PC-9 (cell line): ENCODE measurements at regions not wholly inside any gene's neighbourhood (a gene's known extent, or its start where the extent isn't known, plus 50 kb on each side); places are given as distances from the start of the nearest gene placed in this dataset.

Experiments used
- BruUV-seq: library from RNA; stranded (reverse); fragments of 400-500 nt; replicated peaks from 2 replicates; lab custom pipeline; 2021; lab: Mats Ljungman, UMichigan
- CTCF ChIA-PET: fragments of 300-600 bp; sonication (Branson Sonifier 250); formaldehyde crosslinking; loops from one replicate; lab custom pipeline; 2022; ENCODE audit warnings: antibody characterized with exemption; lab: Charles Lee
- POLR2A ChIA-PET: fragments of 300-600 bp; sonication (Branson Sonifier 250); formaldehyde crosslinking; loops from one replicate; lab custom pipeline; 2022; ENCODE audit warnings: antibody characterized with exemption; ENCODE audit not compliant: unreplicated experiment; lab: Charles Lee
- DNase-seq, 2 experiments: peaks; one replicate each; pipeline versions ENCODE4 v3.0.0 to v3.0.0-alpha.2; 2015 to 2022; ENCODE audit warnings: mixed read lengths in 1 of 2
- H2AFZ ChIP-seq: fragments of 200-600 bp; sonication (generic); 2 replicates; pipeline ENCODE4 v1.8.1; 2017; ENCODE audit warnings: antibody characterized with exemption
- H3F3A ChIP-seq: fragments of 200-600 bp; sonication (generic); 2 replicates; pipeline ENCODE4 v1.8.1; 2017; ENCODE audit warnings: antibody characterized with exemption, mild to moderate bottlenecking, low read depth; ENCODE audit not compliant: insufficient read depth
- H3K27ac ChIP-seq: fragments of 200-600 bp; sonication (generic); 2 replicates; pipeline ENCODE4 v1.6.1; 2016; ENCODE audit warnings: mixed run types
- H3K27me3 ChIP-seq: fragments of 200-600 bp; sonication (generic); 2 replicates; pipeline ENCODE4 v1.6.1; 2016; ENCODE audit warnings: low read depth, mixed run types; ENCODE audit not compliant: insufficient read depth
- H3K36me3 ChIP-seq: fragments of 200-600 bp; sonication (generic); 2 replicates; pipeline ENCODE4 v1.6.1; 2016; ENCODE audit warnings: low read depth, mixed run types
- H3K4me1 ChIP-seq: fragments of 200-600 bp; sonication (generic); replicated peaks from 2 replicates; pipeline ENCODE4 v1.6.1; 2016; ENCODE audit warnings: mixed run types; ENCODE audit not compliant: insufficient read depth
- H3K4me2 ChIP-seq: fragments of 200-600 bp; sonication (generic); 2 replicates; pipeline ENCODE4 v1.6.1; 2017; ENCODE audit warnings: mixed run types
- H3K4me3 ChIP-seq: fragments of 200-600 bp; sonication (generic); 2 replicates; pipeline ENCODE4 v1.6.1; 2016; ENCODE audit warnings: mixed run types
- H3K79me2 ChIP-seq: fragments of 200-600 bp; sonication (generic); 2 replicates; pipeline ENCODE4 v1.6.1; 2017; ENCODE audit warnings: low read depth, mixed run types
- H3K9me2 ChIP-seq: fragments of 200-600 bp; sonication (generic); 2 replicates; pipeline ENCODE4 v1.8.1; 2017; ENCODE audit warnings: mild to moderate bottlenecking; ENCODE audit not compliant: insufficient read depth
- H3K9me3 ChIP-seq: fragments of 200-600 bp; sonication (generic); 2 replicates; pipeline ENCODE4 v1.8.1; 2016; ENCODE audit warnings: low read depth; ENCODE audit not compliant: insufficient read depth
- H4K20me1 ChIP-seq: fragments of 200-600 bp; sonication (generic); 2 replicates; pipeline ENCODE4 v1.8.1; 2017; ENCODE audit not compliant: insufficient read depth
- EZH2 ChIP-seq: fragments of 200-600 bp; sonication (generic); IDR thresholded peaks from 2 replicates; pipeline ENCODE4 v1.8.0; 2017; ENCODE audit warnings: antibody characterized with exemption, low read depth
- intact Hi-C: fragments of 100-400 bp; cut with micrococcal nuclease; formaldehyde crosslinking; loops from one replicate; pipeline ENCODE4 v1.10.0; 2022; ENCODE audit not compliant: unreplicated experiment
- TF ChIP-seq, protein P1 (sequence below): fragments of 200-600 bp; sonication (generic); conservative IDR thresholded peaks from 2 replicates; pipeline ENCODE4 v1.6.1; 2017; ENCODE audit warnings: mixed run types, antibody characterized with exemption, mild to moderate bottlenecking, moderate library complexity

DNA sequence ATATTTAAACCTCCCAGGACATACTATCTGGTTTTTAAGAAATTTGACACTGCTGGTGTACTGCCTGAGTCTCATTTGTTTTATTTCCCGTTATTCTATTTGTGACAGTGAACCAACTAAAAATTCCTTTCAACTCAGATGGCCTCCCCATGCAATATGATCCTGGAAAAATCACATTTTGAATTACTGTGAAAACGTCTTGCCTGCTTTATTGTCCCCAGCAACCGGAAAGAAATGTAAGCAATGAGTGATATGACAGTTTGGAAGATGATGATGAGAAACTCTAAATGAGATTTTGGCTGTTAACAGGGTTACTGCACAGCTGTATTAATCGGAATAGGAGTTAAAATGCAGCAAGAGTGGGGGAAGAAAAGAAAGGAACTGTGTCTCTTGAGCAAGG lies 590.7 kb upstream of the CDH5 start:
- no peaks in the 10 kb centered on the region for H4K20me1 ChIP-seq
- TF ChIP-seq, protein P1, sequence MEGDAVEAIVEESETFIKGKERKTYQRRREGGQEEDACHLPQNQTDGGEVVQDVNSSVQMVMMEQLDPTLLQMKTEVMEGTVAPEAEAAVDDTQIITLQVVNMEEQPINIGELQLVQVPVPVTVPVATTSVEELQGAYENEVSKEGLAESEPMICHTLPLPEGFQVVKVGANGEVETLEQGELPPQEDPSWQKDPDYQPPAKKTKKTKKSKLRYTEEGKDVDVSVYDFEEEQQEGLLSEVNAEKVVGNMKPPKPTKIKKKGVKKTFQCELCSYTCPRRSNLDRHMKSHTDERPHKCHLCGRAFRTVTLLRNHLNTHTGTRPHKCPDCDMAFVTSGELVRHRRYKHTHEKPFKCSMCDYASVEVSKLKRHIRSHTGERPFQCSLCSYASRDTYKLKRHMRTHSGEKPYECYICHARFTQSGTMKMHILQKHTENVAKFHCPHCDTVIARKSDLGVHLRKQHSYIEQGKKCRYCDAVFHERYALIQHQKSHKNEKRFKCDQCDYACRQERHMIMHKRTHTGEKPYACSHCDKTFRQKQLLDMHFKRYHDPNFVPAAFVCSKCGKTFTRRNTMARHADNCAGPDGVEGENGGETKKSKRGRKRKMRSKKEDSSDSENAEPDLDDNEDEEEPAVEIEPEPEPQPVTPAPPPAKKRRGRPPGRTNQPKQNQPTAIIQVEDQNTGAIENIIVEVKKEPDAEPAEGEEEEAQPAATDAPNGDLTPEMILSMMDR: no peak
- TF ChIP-seq EZH2: no peak
- no peaks in the 10 kb centered on the region for H3K4me1 ChIP-seq
- H3K36me3 ChIP-seq: no peaks in the 10 kb centered on the region
- no peak for DNase-seq
- H3K4me2 ChIP-seq: no peak overlapping the region
- no peak overlapping the region for H3K4me3 ChIP-seq
- no peaks in the 10 kb centered on the region for H3K9me2 ChIP-seq
- no peaks in the 10 kb centered on the region for H3K79me2 ChIP-seq
- POLR2A ChIA-PET: no interaction called here
- H3K27me3 ChIP-seq: peaks cover 14% of the 10 kb centered on the region; the same call in 1 of the 2 replicates
- H3K27ac ChIP-seq: no peak overlapping the region
- BruUV-seq: no TSS peak
- H3K9me3 ChIP-seq: no peaks in the 10 kb centered on the region
- CTCF ChIA-PET: no interaction called here
- no peaks in the 10 kb centered on the region for H3F3A ChIP-seq
- no peak overlapping the region for H2AFZ ChIP-seq
- intact Hi-C loops: no loop called here

DNA sequence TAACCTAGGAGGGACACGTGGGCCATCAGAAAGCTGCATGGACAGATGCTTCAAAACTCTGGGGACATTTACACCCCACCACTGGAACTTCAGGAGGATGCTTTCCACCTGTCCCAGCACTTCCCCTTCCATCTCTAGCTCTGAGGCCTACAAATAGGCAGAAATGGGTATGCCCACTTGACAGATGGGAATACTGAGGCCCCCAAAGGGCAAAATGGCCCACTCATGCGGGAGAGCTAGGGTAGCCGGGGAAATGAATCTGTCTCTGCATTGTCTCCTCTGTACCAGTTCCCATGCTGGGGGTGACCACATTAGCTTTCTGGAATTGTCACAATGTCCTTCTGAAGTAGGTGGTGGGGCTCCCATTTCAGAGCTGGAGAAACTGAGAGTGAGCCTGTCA lies 592.1 kb upstream of the CDH5 start:
- POLR2A ChIA-PET: no interaction called here
- no peak for TF ChIP-seq EZH2
- TF ChIP-seq, protein P1: no peak
- no peak for DNase-seq
- no peak overlapping the region for H3K4me3 ChIP-seq
- H3F3A ChIP-seq: no peaks in the 10 kb centered on the region
- no peaks in the 10 kb centered on the region for H3K4me1 ChIP-seq
- H3K27ac ChIP-seq: no peak overlapping the region
- no TSS peak for BruUV-seq
- intact Hi-C loops: no loop called here
- no peaks in the 10 kb centered on the region for H3K9me3 ChIP-seq
- peaks cover 13% of the 10 kb centered on the region; the same call in 1 of the 2 replicates for H3K27me3 ChIP-seq
- CTCF ChIA-PET: no interaction called here
- no peaks in the 10 kb centered on the region for H3K9me2 ChIP-seq
- H4K20me1 ChIP-seq: no peaks in the 10 kb centered on the region
- no peak overlapping the region for H3K4me2 ChIP-seq
- H3K36me3 ChIP-seq: no peaks in the 10 kb centered on the region
- no peaks in the 10 kb centered on the region for H3K79me2 ChIP-seq
- no peak overlapping the region for H2AFZ ChIP-seq

DNA sequence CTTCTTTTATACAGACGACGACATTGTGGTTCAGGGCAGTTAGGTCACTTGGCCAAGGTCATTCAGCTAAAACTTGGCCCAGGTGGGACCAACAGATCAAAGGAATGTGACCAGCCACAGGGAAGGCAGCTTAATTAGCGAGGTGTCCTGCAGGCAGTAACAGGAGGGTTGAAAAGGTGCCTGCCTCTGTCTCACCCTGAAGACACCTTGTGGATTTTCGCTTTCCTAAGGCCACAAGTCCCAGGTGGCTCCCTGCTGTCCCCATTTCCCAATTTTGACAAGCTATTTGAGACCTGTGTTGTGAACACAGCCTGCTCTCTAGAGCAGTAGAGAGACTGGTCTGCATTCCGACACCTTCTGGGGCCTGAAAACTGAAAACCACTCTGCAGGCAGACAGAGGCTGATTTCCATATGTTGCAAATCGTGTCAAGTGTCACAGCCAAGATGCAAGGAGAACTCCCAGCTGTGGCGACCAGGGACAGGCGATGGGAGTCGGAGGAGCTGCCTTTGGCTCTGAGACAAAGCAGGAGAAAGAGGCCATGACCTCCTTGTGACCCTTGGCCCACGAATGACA lies 593.1 kb upstream of the CDH5 start:
- H3K4me3 ChIP-seq: no peak overlapping the region
- H3K36me3 ChIP-seq: no peaks in the 10 kb centered on the region
- CTCF ChIA-PET: no interaction called here
- no peak for DNase-seq
- H3K4me2 ChIP-seq: no peak overlapping the region
- no peaks in the 10 kb centered on the region for H3K9me2 ChIP-seq
- TF ChIP-seq, protein P1: no peak
- no TSS peak for BruUV-seq
- no peaks in the 10 kb centered on the region for H3F3A ChIP-seq
- no peaks in the 10 kb centered on the region for H3K79me2 ChIP-seq
- no peaks in the 10 kb centered on the region for H4K20me1 ChIP-seq
- H3K9me3 ChIP-seq: no peaks in the 10 kb centered on the region
- no peaks in the 10 kb centered on the region for H3K4me1 ChIP-seq
- H2AFZ ChIP-seq: no peak overlapping the region
- H3K27me3 ChIP-seq: 0 out of 2 replicates have a peak, but pooled peaks cover 8% of the 10 kb centered on the region
- no peak overlapping the region for H3K27ac ChIP-seq
- POLR2A ChIA-PET: no interaction called here
- intact Hi-C loops: no loop called here
